SK-N-SH treated with all-trans-retinoic acid at 6 μM for 48 hours (cell line): ENCODE measurements at regions not wholly inside any gene's neighbourhood (a gene's known extent, or its start where the extent isn't known, plus 50 kb on each side); places are given as distances from the start of the nearest gene placed in this dataset.

Experiments
- ATAC-seq: fragments of 200-7000 bp; cut with Tn5 transposase; 3 replicates; pipeline ENCODE4 v1.9.1; 2020; ENCODE audit warnings: mild to moderate bottlenecking, moderate library complexity
- ARNTL ChIP-seq: fragments of 450-650 bp; formaldehyde crosslinking; IDR thresholded peaks from 2 replicates; pipeline ENCODE4 v1.5.0; 2020; ENCODE audit warnings: low read depth, mild to moderate bottlenecking, moderate library complexity, borderline replicate concordance
- BACH2 ChIP-seq: fragments of 250-450 bp; sonication (Bioruptor Pico); IDR thresholded peaks from 2 replicates; pipeline ENCODE4 v1.9.0; 2021; ENCODE audit warnings: mild to moderate bottlenecking, borderline replicate concordance
- CSDC2 ChIP-seq: fragments of 250-450 bp; sonication (Bioruptor Pico); IDR thresholded peaks from 2 replicates; pipeline ENCODE4 v1.5.0; 2020; ENCODE audit warnings: mild to moderate bottlenecking, moderate library complexity
- ESRRG ChIP-seq: fragments of 250-450 bp; sonication (Bioruptor Pico); IDR thresholded peaks from 2 replicates; pipeline ENCODE4 v1.6.1; 2021; ENCODE audit warnings: mild to moderate bottlenecking
- GLIS3 ChIP-seq: fragments of 250-450 bp; sonication (Bioruptor Pico); IDR thresholded peaks from 2 replicates; pipeline ENCODE4 v1.5.0; 2020; ENCODE audit warnings: mild to moderate bottlenecking, moderate library complexity
- ISL1 ChIP-seq: fragments of 250-450 bp; sonication (Bioruptor Pico); IDR thresholded peaks from 2 replicates; pipeline ENCODE4 v2.1.2; 2022; ENCODE audit warnings: mild to moderate bottlenecking, moderate library complexity
- OSR1 ChIP-seq: fragments of 250-450 bp; sonication (Bioruptor Pico); IDR thresholded peaks from 2 replicates; pipeline ENCODE4 v1.8.0; 2022; ENCODE audit warnings: moderate library complexity, mild to moderate bottlenecking, inconsistent platforms
- PATZ1 ChIP-seq: fragments of 250-450 bp; sonication (Bioruptor Pico); IDR thresholded peaks from 2 replicates; pipeline ENCODE4 v1.8.0; 2020; ENCODE audit warnings: mild to moderate bottlenecking, moderate library complexity, borderline replicate concordance
- POU6F1 ChIP-seq: fragments of 250-450 bp; sonication (Bioruptor Pico); IDR thresholded peaks from 2 replicates; pipeline ENCODE4 v1.8.0; 2021; ENCODE audit warnings: low read depth, mild to moderate bottlenecking, moderate library complexity, borderline replicate concordance
- RARB ChIP-seq: fragments of 250-450 bp; sonication (Bioruptor Pico); IDR thresholded peaks from 2 replicates; pipeline ENCODE4 v1.8.0; 2021; ENCODE audit warnings: mild to moderate bottlenecking, moderate library complexity
- TCF4 ChIP-seq: fragments of 250-450 bp; sonication (Bioruptor Pico); IDR thresholded peaks from 2 replicates; pipeline ENCODE4 v1.8.0; 2021; ENCODE audit warnings: mild to moderate bottlenecking, moderate library complexity, borderline replicate concordance
- TOX ChIP-seq: fragments of 250-450 bp; sonication (Bioruptor Pico); IDR thresholded peaks from 2 replicates; pipeline ENCODE4 v1.8.0; 2021; ENCODE audit warnings: mild to moderate bottlenecking, moderate library complexity, borderline replicate concordance
- TSHZ2 ChIP-seq: fragments of 250-450 bp; sonication (Bioruptor Pico); IDR thresholded peaks from 2 replicates; pipeline ENCODE4 v1.5.0; 2020; ENCODE audit warnings: mild to moderate bottlenecking, moderate library complexity
- ZC3H10 ChIP-seq: fragments of 250-450 bp; sonication (Bioruptor Pico); IDR thresholded peaks from 2 replicates; pipeline ENCODE4 v1.5.1; 2021; ENCODE audit warnings: mild to moderate bottlenecking, moderate library complexity
- ZFP3 ChIP-seq: fragments of 250-450 bp; sonication (Bioruptor Pico); IDR thresholded peaks from 2 replicates; pipeline ENCODE4 v1.5.0; 2020; ENCODE audit warnings: mild to moderate bottlenecking, moderate library complexity
- ZFP30 ChIP-seq: fragments of 450-650 bp; formaldehyde crosslinking; IDR thresholded peaks from 2 replicates; pipeline ENCODE4 v1.5.0; 2022; ENCODE audit warnings: mild to moderate bottlenecking, moderate library complexity
- ZNF565 ChIP-seq: fragments of 450-650 bp; formaldehyde crosslinking; conservative IDR thresholded peaks from 2 replicates; pipeline ENCODE4 v1.5.0; 2020; ENCODE audit warnings: low read depth, mild to moderate bottlenecking, moderate library complexity
- ZNF70 ChIP-seq: fragments of 450-650 bp; formaldehyde crosslinking; IDR thresholded peaks from 2 replicates; pipeline ENCODE4 v1.5.0; 2020; ENCODE audit warnings: mild to moderate bottlenecking, moderate library complexity
- ZNF8 ChIP-seq: fragments of 450-650 bp; formaldehyde crosslinking; IDR thresholded peaks from 2 replicates; pipeline ENCODE4 v1.5.0; 2020; ENCODE audit warnings: mild to moderate bottlenecking, moderate library complexity
- TF ChIP-seq, protein P1 (sequence below): fragments of 250-450 bp; sonication (Bioruptor Pico); IDR thresholded peaks from 2 replicates; pipeline ENCODE4 v1.5.1; 2021; ENCODE audit warnings: mild to moderate bottlenecking, moderate library complexity

GRCh38 chr4:110730318-110730717, 107.4 kb upstream of the PITX2 start (continued):
- TF ChIP-seq ZNF70 (CRISPR knock-in tag) = no peak
- no peak for TF ChIP-seq RARB
- TF ChIP-seq OSR1 (CRISPR knock-in tag) = no peak
- TF ChIP-seq ARNTL (CRISPR knock-in tag) = no peak
- no peak for TF ChIP-seq ZNF8 (CRISPR knock-in tag)

- ATAC-seq = no peak
- TF ChIP-seq OSR1 (CRISPR knock-in tag) (no peak), TSHZ2 (CRISPR knock-in tag) (no peak), CSDC2 (CRISPR knock-in tag) (no peak), ISL1 (no peak), ZFP3 (CRISPR knock-in tag) (no peak), ESRRG (CRISPR knock-in tag) (no peak), TCF4 (CRISPR knock-in tag) (no peak), RARB (no peak), ZNF565 (CRISPR knock-in tag) (no peak), TOX (CRISPR knock-in tag) (no peak)
- TF ChIP-seq, protein P1, sequence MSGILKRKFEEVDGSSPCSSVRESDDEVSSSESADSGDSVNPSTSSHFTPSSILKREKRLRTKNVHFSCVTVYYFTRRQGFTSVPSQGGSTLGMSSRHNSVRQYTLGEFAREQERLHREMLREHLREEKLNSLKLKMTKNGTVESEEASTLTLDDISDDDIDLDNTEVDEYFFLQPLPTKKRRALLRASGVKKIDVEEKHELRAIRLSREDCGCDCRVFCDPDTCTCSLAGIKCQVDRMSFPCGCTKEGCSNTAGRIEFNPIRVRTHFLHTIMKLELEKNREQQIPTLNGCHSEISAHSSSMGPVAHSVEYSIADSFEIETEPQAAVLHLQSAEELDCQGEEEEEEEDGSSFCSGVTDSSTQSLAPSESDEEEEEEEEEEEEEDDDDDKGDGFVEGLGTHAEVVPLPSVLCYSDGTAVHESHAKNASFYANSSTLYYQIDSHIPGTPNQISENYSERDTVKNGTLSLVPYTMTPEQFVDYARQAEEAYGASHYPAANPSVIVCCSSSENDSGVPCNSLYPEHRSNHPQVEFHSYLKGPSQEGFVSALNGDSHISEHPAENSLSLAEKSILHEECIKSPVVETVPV (CRISPR knock-in tag) = no peak
- TF ChIP-seq, all 23 proteins: peak for 0
Measured at GRCh38 chr4:110733901-110734300, 111.0 kb upstream of the PITX2 start.

DNA sequence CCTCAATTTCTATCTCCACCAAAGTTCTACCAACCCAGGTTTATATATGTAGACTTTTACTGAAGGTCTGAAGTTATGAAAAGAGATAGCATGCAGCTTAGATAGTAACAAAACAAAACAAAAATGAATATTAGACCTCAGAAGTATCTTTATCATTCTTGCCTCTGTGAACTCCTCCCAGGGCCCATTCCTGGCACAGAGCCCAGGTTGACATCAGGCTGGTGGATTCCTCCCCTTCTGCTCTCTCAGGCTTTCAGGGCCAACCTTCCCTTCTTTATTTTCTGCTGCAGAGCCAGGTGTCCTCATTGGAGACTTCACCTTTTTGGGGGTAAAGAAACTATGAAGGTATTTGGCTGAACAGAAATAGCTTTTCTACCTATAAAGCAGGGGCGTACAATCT, 112.8 kb upstream of the PITX2 start:
- ATAC-seq = no peak
- TF ChIP-seq ZC3H10 (CRISPR knock-in tag) = no peak
- TF ChIP-seq ZFP30 (CRISPR knock-in tag) = no peak
- TF ChIP-seq ZNF8 (CRISPR knock-in tag) = no peak
- no peak for TF ChIP-seq BACH2 (CRISPR knock-in tag)
- TF ChIP-seq ESRRG (CRISPR knock-in tag) = no peak
- TF ChIP-seq TOX (CRISPR knock-in tag) = no peak
- no peak for TF ChIP-seq ZNF70 (CRISPR knock-in tag)
- TF ChIP-seq ZFP3 (CRISPR knock-in tag) = no peak
- TF ChIP-seq GLIS3 (CRISPR knock-in tag) = no peak

DNA sequence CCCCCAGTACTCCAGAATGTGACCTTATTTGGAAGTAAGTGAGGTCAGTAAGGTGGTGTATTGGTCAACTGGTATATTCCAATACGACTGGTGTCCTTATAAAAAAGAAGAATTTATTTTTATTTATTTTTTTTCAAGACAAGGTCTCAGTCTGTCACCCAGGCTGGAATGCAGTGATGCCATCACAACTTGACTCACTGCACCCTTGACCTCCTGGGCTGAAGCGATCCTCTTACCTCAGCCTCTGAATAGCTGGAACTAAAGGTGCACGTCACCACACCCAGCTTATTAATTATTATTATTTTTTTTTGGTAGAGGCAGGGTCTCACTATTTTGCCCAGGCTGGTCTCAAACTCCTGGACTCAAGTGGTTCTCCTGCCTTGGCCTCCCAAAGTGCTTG, 115.1 kb upstream of the PITX2 start:
- ATAC-seq = no peak
- TF ChIP-seq PATZ1 (CRISPR knock-in tag) = no peak
- TF ChIP-seq, all 23 proteins: peak for 0

GRCh38 chr4:110742143-110742542, 119.3 kb upstream of the PITX2 start:
- no peak for TF ChIP-seq ZFP30 (CRISPR knock-in tag)
- TF ChIP-seq, all 23 proteins: peak for 0
- ATAC-seq = no peak

GRCh38 chr4:110748071-110748470, 125.2 kb upstream of the PITX2 start:
- TF ChIP-seq POU6F1 (CRISPR knock-in tag) (no peak), BACH2 (CRISPR knock-in tag) (no peak), OSR1 (CRISPR knock-in tag) (no peak)
- no peak for ATAC-seq
